HG03460 (cell line): ENCODE measurements at regions not wholly inside any gene's neighbourhood (a gene's known extent, or its start where the extent isn't known, plus 50 kb on each side); places are given as distances from the start of the nearest gene placed in this dataset.

Experiments
- ATAC-seq: cut with Tn5 transposase; IDR thresholded peaks from one replicate; pipeline ENCODE4 v1.9.1; 2021; ENCODE audit not compliant: unreplicated experiment

GRCh38 chr3:178443634-178444033, 92.6 kb upstream of the KCNMB2 start:
- ATAC-seq, result no peak

GRCh38 chr3:178445139-178445538, 91.1 kb upstream of the KCNMB2 start:
- no peak for ATAC-seq

GRCh38 chr3:178446059-178446458, 90.2 kb upstream of the KCNMB2 start:
- no peak for ATAC-seq

GRCh38 chr3:178450476-178450875, 85.8 kb upstream of the KCNMB2 start:
- no peak for ATAC-seq

GRCh38 chr3:178451799-178452198, 84.4 kb upstream of the KCNMB2 start:
- ATAC-seq, result no peak

- ATAC-seq, result no peak
These were observed 81.5 kb upstream of the KCNMB2 start for GRCh38 chr3:178454726-178455125.

- no peak for ATAC-seq
These were observed 81.0 kb upstream of the KCNMB2 start for GRCh38 chr3:178455226-178455625.

- ATAC-seq, result no peak
These were observed 80.3 kb upstream of the KCNMB2 start for GRCh38 chr3:178455946-178456345.

- no peak for ATAC-seq
These were observed 79.5 kb upstream of the KCNMB2 start for GRCh38 chr3:178456621-178457285.

GRCh38 chr3:178457511-178457910, 78.7 kb upstream of the KCNMB2 start:
- ATAC-seq, result no peak

- no peak for ATAC-seq
These were observed 77.8 kb upstream of the KCNMB2 start for GRCh38 chr3:178458313-178459037.

GRCh38 chr3:178459038-178459410, 77.2 kb upstream of the KCNMB2 start:
- ATAC-seq, result no peak

GRCh38 chr3:178465260-178466180, 70.7 kb upstream of the KCNMB2 start:
- ATAC-seq, result no peak

GRCh38 chr3:178472941-178473340, 63.3 kb upstream of the KCNMB2 start:
- no peak for ATAC-seq

GRCh38 chr3:178474526-178474925, 61.7 kb upstream of the KCNMB2 start:
- ATAC-seq, result no peak

- no peak for ATAC-seq
These were observed 61.2 kb upstream of the KCNMB2 start for GRCh38 chr3:178475062-178475461.

- ATAC-seq, result no peak
These were observed 59.4 kb upstream of the KCNMB2 start for GRCh38 chr3:178476886-178477285.

- ATAC-seq, result no peak
These were observed 56.8 kb upstream of the KCNMB2 start for GRCh38 chr3:178479446-178479845.

GRCh38 chr3:178479860-178480259, 56.4 kb upstream of the KCNMB2 start:
- no peak for ATAC-seq

- peak; percentile 27 for ATAC-seq
These were observed 56.0 kb upstream of the KCNMB2 start for GRCh38 chr3:178480274-178480673.

- peak; percentile 96 for ATAC-seq
These were observed 55.4 kb upstream of the KCNMB2 start for GRCh38 chr3:178480795-178481194.

- ATAC-seq, result no peak
These were observed 53.3 kb upstream of the KCNMB2 start for GRCh38 chr3:178482981-178483380.
